T-cell (primary cell): ENCODE measurements at regions not wholly inside any gene's neighbourhood (a gene's known extent, or its start where the extent isn't known, plus 50 kb on each side); places are given as distances from the start of the nearest gene placed in this dataset.

Source experiments
- ATAC-seq, 4 experiments: fragments of 200-7000 bp in 3 of 4; fragments of 150-1000 bp in 1 of 4; cut with Tn5 transposase; replicated peaks in 1 of 4; 1 replicate in 3 of 4; 2 replicates in 1 of 4; pipeline ENCODE4 v1.10.0; 2021; ENCODE audit warnings: moderate library complexity in 3 of 4, mild to moderate bottlenecking in 2 of 4, moderate number of reproducible peaks in 1 of 4
- CTCF ChIA-PET, 2 donors: fragments of 300-600 bp; sonication (Branson Sonifier 250); formaldehyde crosslinking; loops; one replicate each; lab custom pipeline; 2022; ENCODE audit warnings: antibody characterized with exemption in 2 of 2; lab: Charles Lee
- POLR2A ChIA-PET, 2 donors: fragments of 300-600 bp; sonication (Branson Sonifier 250); formaldehyde crosslinking; loops; one replicate each; lab custom pipeline; 2022; ENCODE audit warnings: antibody characterized with exemption in 2 of 2; lab: Charles Lee
- DNase-seq, 35 experiments: peaks; one replicate each; pipeline versions ENCODE4 v3.0.0 to v3.0.0-alpha.2; 2013 to 2023
- H3K27ac ChIP-seq: one replicate; pipeline ENCODE4 v1.5.1; 2013; ENCODE audit warnings: low read length
- H3K27me3 ChIP-seq, 2 experiments: replicated peaks in 1 of 2; 1 replicate in 1 of 2; 2 replicates in 1 of 2; pipeline versions ENCODE4 v1.6.1 to v1.7.0; 2013; ENCODE audit warnings: low read length in 1 of 2, mixed read lengths in 1 of 2; ENCODE audit not compliant: control insufficient read depth in 2 of 2, insufficient read depth in 2 of 2; ENCODE audit errors: extremely low read depth in 1 of 2
- H3K36me3 ChIP-seq, 2 donors: 1 replicate in 1 of 2; 2 replicates in 1 of 2; pipeline versions ENCODE4 v1.6.1 to v1.7.0; 2013; ENCODE audit warnings: low read length in 1 of 2; ENCODE audit not compliant: control insufficient read depth in 2 of 2, insufficient read depth in 1 of 2; ENCODE audit errors: extremely low read depth in 1 of 2
- H3K4me1 ChIP-seq, 2 experiments: 1 replicate in 1 of 2; 2 replicates in 1 of 2; pipeline versions ENCODE4 v1.6.1 to v1.7.0; 2013; ENCODE audit warnings: low read length in 2 of 2, mixed read lengths in 1 of 2; ENCODE audit not compliant: insufficient read depth in 2 of 2, control insufficient read depth in 1 of 2; ENCODE audit errors: extremely low read depth in 1 of 2
- H3K4me3 ChIP-seq, 2 donors: 1 replicate in 1 of 2; 2 replicates in 1 of 2; pipeline versions ENCODE4 v1.5.1 to v1.7.0; 2013; ENCODE audit warnings: mild to moderate bottlenecking in 2 of 2, low read length in 1 of 2, moderate library complexity in 1 of 2; ENCODE audit not compliant: control insufficient read depth in 1 of 2; ENCODE audit errors: extremely low read depth in 1 of 2
- H3K9me3 ChIP-seq: 2 replicates; pipeline ENCODE4 v1.7.0; 2013
- H3K27ac Mint-ChIP-seq, 2 donors: one replicate each; pipeline ENCODE4 v1.8.0; 2020 to 2021; ENCODE audit warnings: mild to moderate bottlenecking in 2 of 2, mixed read lengths in 2 of 2
- H3K27me3 Mint-ChIP-seq, 2 donors: one replicate each; pipeline ENCODE4 v1.8.0; 2021 to 2022; ENCODE audit warnings: mixed read lengths in 2 of 2
- H3K36me3 Mint-ChIP-seq: one replicate; pipeline ENCODE4 v1.8.0; 2021; ENCODE audit warnings: mixed read lengths
- H3K4me1 Mint-ChIP-seq, 3 donors: one replicate each; pipeline ENCODE4 v1.8.0; 2020 to 2022; ENCODE audit warnings: mixed read lengths in 3 of 3, mild to moderate bottlenecking in 1 of 3
- H3K4me3 Mint-ChIP-seq, 3 donors: one replicate each; pipeline ENCODE4 v1.8.0; 2020 to 2022; ENCODE audit warnings: mild to moderate bottlenecking in 3 of 3, mixed read lengths in 3 of 3, moderate library complexity in 3 of 3
- H3K9me3 Mint-ChIP-seq, 3 donors: one replicate each; pipeline ENCODE4 v1.8.0; 2020 to 2022; ENCODE audit warnings: mixed read lengths in 3 of 3
- WGBS: methylation state at CpG from one replicate; pipeline ENCODE4 v1.1.5; 2013; ENCODE audit warnings: missing lambda C conversion rate; ENCODE audit not compliant: insufficient coverage; 5-methylcytosine and 5-hydroxymethylcytosine counted together

DNA sequence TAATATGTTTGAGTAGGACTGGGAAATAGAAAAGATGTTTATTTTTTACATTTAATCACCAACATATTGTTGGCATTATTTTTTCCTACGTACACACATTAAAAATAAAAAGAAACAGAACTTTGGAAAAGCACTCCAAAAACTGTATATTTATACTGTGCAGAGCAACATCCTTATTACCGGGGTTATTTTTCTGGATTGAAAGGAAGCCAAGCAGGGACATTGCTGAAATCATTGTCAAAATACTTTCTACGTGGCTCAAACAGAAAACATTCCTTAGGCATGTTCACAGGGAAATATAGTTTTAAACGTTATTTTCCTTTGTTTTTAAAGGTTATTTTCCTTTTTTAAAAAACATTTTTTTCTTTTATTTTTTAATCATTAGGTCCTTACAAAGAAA is 315.0 kb upstream of the SMIM21 start:
- Mint-ChIP-seq H3K4me3 (no peak overlapping the region), H3K4me1 (no peaks in the 10 kb centered on the region), H3K36me3 (no peaks in the 10 kb centered on the region), H3K27me3 (peaks cover 0 to 11% of the 10 kb centered on the region in 2 donors), H3K9me3 (peaks cover 0 to 2% (median 2%) of the 10 kb centered on the region in 3 donors), H3K27ac (no peak overlapping the region)
- POLR2A ChIA-PET = interaction anchor here in 1 of 2 donors (0.7 kb wide), 1 partner anchor 853 kb away, joined by 3 read pairs; no protein-coding TSS in a partner anchor
- Histone ChIP-seq H3K27me3 (no peaks in the 10 kb centered on the region), H3K27ac (no peak overlapping the region), H3K36me3 (no peaks in the 10 kb centered on the region), H3K9me3 (no peaks in the 10 kb centered on the region), H3K4me3 (no peak overlapping the region), H3K4me1 (no peaks in the 10 kb centered on the region)
- DNase-seq = no peak
- no CpG with 5 or more reads among the region's 4 CpGs for WGBS
- no peak for ATAC-seq
- CTCF ChIA-PET = interaction anchor here in 1 of 2 donors (0.6 kb wide), 1 partner anchor 9 kb away, joined by 4 read pairs; no protein-coding TSS in a partner anchor

DNA sequence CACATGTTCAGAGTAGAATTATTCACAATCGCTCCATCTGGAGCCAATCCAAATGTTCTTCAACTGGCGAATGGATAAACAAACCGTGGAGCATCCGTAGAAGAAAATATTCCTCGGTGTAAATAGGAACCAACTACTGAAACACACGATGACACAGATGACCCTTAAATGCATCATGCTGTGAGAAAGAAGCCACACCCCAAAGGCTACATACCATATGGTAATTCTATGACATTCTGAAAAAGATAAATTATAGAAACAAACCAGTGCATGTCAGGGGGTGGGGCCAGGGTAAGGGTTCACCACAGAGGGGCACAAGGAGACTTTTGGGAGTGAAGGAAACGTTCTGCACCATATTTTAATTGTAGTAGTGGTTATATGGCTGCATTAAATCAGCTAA is 312.2 kb upstream of the SMIM21 start:
- ATAC-seq (no peak), DNase-seq (no peak)
- Mint-ChIP-seq H3K4me3 (no peak overlapping the region), H3K36me3 (no peaks in the 10 kb centered on the region), H3K9me3 (peaks cover 6 to 17% (median 15%) of the 10 kb centered on the region in 3 donors), H3K27ac (no peak overlapping the region), H3K27me3 (peaks cover 2 to 11% of the 10 kb centered on the region in 2 donors), H3K4me1 (no peaks in the 10 kb centered on the region)
- CTCF ChIA-PET = no interaction called here
- Histone ChIP-seq H3K4me1 (no peaks in the 10 kb centered on the region), H3K4me3 (no peak overlapping the region), H3K27ac (no peak overlapping the region), H3K36me3 (no peaks in the 10 kb centered on the region), H3K9me3 (no peaks in the 10 kb centered on the region), H3K27me3 (no peaks in the 10 kb centered on the region)
- POLR2A ChIA-PET = no interaction called here
- 60% methylated on average over 1 of the region's 7 CpGs for WGBS

DNA sequence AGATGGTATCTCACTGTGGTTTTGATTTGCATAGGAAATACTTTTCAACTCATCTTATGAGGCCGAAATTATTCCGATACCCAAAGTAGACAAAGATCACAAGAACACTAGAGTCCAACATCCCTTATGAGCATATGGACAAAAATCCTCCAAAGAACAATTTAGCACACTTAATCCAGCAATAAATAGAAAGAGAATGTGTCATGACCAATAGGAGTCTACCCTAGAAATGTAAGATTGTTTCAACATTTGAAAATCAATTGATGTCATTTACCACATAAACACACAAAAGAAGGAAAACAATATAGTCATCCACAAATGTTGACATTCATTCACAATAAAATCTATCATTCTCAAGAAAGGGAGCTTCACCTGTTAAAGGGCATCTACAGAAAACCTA is 307.8 kb upstream of the SMIM21 start:
- Mint-ChIP-seq H3K36me3 (no peaks in the 10 kb centered on the region), H3K27ac (no peak overlapping the region), H3K27me3 (peaks cover 9 to 16% of the 10 kb centered on the region in 2 donors), H3K4me1 (no peaks in the 10 kb centered on the region), H3K4me3 (no peak overlapping the region), H3K9me3 (peaks cover 6 to 17% (median 15%) of the 10 kb centered on the region in 3 donors)
- no peak overlapping the region for H3K27ac ChIP-seq
- DNase-seq (no peak), ATAC-seq (no peak)
- H3K4me1 ChIP-seq = no peaks in the 10 kb centered on the region
- no peak overlapping the region for H3K4me3 ChIP-seq
- H3K9me3 ChIP-seq = no peaks in the 10 kb centered on the region
- no CpG with 5 or more reads among the region's 2 CpGs for WGBS
- ChIA-PET POLR2A (interaction anchor here in 1 of 2 donors (0.6 kb wide), 1 partner anchor 642 kb away, joined by 3 read pairs; no protein-coding TSS in a partner anchor), CTCF (no interaction called here)
- H3K27me3 ChIP-seq = no peaks in the 10 kb centered on the region
- H3K36me3 ChIP-seq = no peaks in the 10 kb centered on the region

DNA sequence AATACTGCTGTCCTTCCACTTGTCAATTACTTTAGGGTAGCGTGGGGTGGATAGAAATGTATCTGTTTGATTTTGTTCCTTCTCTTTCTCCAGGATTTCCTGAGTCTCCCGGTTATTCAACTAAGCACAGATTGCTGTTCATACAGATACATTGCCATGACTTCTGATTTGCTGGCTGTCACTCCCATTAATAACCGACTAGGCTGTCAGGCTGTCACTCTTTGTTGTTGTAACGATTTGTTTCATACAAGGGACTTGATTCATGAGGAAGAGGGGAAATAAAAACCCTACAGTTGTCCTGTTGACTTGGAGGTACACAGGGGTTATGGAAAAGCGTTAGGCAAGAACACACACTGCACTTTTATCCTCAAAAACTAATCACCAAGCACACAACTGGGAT is 302.7 kb upstream of the SMIM21 start:
- Histone ChIP-seq H3K36me3 (no peaks in the 10 kb centered on the region), H3K4me1 (no peaks in the 10 kb centered on the region), H3K4me3 (no peak overlapping the region), H3K27ac (no peak overlapping the region), H3K27me3 (peaks cover 0 to 3% of the 10 kb centered on the region in 2 experiments), H3K9me3 (no peaks in the 10 kb centered on the region)
- ChIA-PET CTCF (interaction anchor here in 1 of 2 donors (0.6 kb wide), 1 partner anchor 623 kb away, joined by 3 read pairs; no protein-coding TSS in a partner anchor), POLR2A (no interaction called here)
- Mint-ChIP-seq H3K27ac (no peak overlapping the region), H3K9me3 (peaks cover 0 to 3% (median 2%) of the 10 kb centered on the region in 3 donors), H3K36me3 (no peaks in the 10 kb centered on the region), H3K4me3 (no peak overlapping the region), H3K4me1 (no peaks in the 10 kb centered on the region), H3K27me3 (peaks cover 31 to 35% of the 10 kb centered on the region in 2 donors)
- no peak for DNase-seq
- ATAC-seq = no peak
- no CpG with 5 or more reads among the region's 5 CpGs for WGBS

DNA sequence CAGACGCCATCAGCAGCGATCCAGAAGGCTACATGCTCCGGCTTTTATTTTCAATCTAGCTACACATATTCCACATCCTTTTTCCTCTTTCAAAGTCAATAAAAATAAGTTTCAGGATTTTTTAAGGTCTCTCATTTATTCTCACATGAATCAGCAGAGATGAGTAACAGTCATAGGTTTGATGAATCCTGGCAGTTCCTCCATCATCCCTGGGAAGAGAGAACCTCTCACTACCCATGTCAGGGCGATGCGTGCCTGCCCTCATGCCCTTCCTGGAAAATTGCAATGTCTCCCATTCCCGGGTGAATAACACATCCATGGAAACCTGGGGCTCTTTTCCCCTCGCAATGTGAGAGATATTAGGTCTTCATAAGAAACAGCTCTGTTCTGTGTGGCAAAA is 301.1 kb upstream of the SMIM21 start:
- Histone ChIP-seq H3K27ac (no peak overlapping the region), H3K4me3 (no peak overlapping the region), H3K4me1 (no peaks in the 10 kb centered on the region), H3K27me3 (peaks cover 0 to 3% of the 10 kb centered on the region in 2 experiments), H3K9me3 (no peaks in the 10 kb centered on the region), H3K36me3 (no peaks in the 10 kb centered on the region)
- Mint-ChIP-seq H3K36me3 (no peaks in the 10 kb centered on the region), H3K27me3 (peaks cover 27 to 39% of the 10 kb centered on the region in 2 donors), H3K9me3 (no peaks in the 10 kb centered on the region), H3K4me3 (no peak overlapping the region), H3K4me1 (no peaks in the 10 kb centered on the region), H3K27ac (no peak overlapping the region)
- ChIA-PET POLR2A (no interaction called here), CTCF (no interaction called here)
- DNase-seq (no peak), ATAC-seq (no peak)
- WGBS = 82% methylated on average over 2 of the region's 7 CpGs

DNA sequence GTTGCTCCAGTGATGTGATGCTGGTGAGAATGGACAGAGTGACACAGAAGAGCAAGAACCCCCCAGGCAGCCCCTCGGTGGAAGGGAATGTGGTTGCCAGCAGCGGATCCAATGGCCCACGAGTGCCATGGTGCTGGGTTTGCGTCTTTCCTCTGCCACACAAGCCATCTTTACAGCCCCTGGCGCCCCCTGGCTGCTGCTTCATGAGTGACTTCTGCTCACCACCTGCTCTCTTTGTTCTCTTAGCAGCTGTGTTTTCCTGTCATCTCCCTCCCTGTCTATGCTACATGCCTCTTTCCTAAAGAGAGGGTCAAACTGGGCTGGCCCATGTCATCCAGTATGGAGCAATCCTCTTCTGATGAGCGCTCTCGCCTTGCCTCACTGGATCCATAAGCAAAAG is 300.0 kb upstream of the SMIM21 start:
- DNase-seq (peak in 13 of 35 experiments; percentile 1 to 25 (median 5)), ATAC-seq (no peak)
- Mint-ChIP-seq H3K27me3 (peaks cover 27 to 39% of the 10 kb centered on the region in 2 donors), H3K36me3 (no peaks in the 10 kb centered on the region), H3K27ac (no peak overlapping the region), H3K4me3 (no peak overlapping the region), H3K4me1 (no peaks in the 10 kb centered on the region), H3K9me3 (no peaks in the 10 kb centered on the region)
- Histone ChIP-seq H3K4me3 (no peak overlapping the region), H3K9me3 (no peaks in the 10 kb centered on the region), H3K27ac (no peak overlapping the region), H3K27me3 (peaks cover 0 to 3% of the 10 kb centered on the region in 2 experiments), H3K36me3 (no peaks in the 10 kb centered on the region), H3K4me1 (no peaks in the 10 kb centered on the region)
- ChIA-PET POLR2A (no interaction called here), CTCF (no interaction called here)
- 66% methylated on average over 5 of the region's 7 CpGs for WGBS
